ENCODE measurements at regions not wholly inside any gene's neighbourhood (a gene's known extent, or its start where the extent isn't known, plus 50 kb on each side); places are given as distances from the start of the nearest gene placed in this dataset.

DNA sequence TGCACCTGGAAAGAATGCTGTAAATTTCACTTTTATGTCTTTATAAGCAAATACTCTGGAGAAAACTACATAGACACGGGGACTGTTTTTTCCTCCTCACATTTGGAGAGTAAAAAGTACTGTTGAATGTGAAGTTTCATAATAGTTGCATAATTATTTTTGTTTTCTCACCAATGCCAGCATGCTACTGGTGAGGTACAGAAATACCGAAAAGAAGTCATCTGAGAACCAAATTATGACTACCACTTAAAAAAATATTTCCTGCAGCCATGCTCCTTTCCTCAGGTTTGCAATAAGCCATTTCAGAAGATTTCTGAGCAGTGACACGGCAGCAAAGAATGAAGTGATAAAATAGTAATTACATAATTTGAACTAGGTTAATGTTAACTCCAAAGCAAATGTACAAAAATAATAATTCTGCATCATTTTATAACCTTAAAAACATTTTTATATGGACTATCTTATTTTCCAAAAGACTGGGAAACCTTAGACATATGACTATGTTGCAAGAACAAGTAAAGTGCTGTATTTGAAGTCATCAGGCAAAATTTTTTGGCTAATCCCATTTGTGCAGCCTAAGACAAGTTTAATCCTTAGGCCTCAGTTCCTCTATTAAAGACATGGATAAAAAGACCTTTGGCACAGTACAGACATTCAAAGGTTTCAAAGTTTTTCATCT lies 144.7 kb downstream of the PCSK1 start:
- TF ChIP-seq, protein P1, sequence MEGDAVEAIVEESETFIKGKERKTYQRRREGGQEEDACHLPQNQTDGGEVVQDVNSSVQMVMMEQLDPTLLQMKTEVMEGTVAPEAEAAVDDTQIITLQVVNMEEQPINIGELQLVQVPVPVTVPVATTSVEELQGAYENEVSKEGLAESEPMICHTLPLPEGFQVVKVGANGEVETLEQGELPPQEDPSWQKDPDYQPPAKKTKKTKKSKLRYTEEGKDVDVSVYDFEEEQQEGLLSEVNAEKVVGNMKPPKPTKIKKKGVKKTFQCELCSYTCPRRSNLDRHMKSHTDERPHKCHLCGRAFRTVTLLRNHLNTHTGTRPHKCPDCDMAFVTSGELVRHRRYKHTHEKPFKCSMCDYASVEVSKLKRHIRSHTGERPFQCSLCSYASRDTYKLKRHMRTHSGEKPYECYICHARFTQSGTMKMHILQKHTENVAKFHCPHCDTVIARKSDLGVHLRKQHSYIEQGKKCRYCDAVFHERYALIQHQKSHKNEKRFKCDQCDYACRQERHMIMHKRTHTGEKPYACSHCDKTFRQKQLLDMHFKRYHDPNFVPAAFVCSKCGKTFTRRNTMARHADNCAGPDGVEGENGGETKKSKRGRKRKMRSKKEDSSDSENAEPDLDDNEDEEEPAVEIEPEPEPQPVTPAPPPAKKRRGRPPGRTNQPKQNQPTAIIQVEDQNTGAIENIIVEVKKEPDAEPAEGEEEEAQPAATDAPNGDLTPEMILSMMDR (IDR thresholded peaks at IDR 0.05) = no peak
- TF ChIP-seq POLR2A (IDR thresholded peaks at IDR 0.05) (no peak), EP300 (IDR thresholded peaks at IDR 0.05) (no peak)

All from tibial nerve (tissue), 4 donors.